Liver (tissue), 3 donors: ENCODE measurements at regions not wholly inside any gene's neighbourhood (a gene's known extent, or its start where the extent isn't known, plus 50 kb on each side); places are given as distances from the start of the nearest gene placed in this dataset.

Experiments used
- FOXA2 ChIP-seq: IDR thresholded peaks from 2 replicates; pipeline ENCODE4 v1.6.1; 2016; ENCODE audit warnings: antibody characterized with exemption
- RAD21 ChIP-seq, 2 donors: IDR thresholded peaks; 2 replicates each; pipeline ENCODE4 v1.6.1; 2016; ENCODE audit warnings: antibody characterized with exemption in 2 of 2, mild to moderate bottlenecking in 2 of 2
- SP1 ChIP-seq: IDR thresholded peaks from 2 replicates; pipeline ENCODE4 v1.6.1; 2018; ENCODE audit warnings: antibody characterized with exemption, mild to moderate bottlenecking
- YY1 ChIP-seq: IDR thresholded peaks from 2 replicates; pipeline ENCODE4 v1.6.1; 2016; ENCODE audit warnings: antibody characterized with exemption, mild to moderate bottlenecking
- TF ChIP-seq, protein P1 (sequence below): fragments of 150-350 bp; IDR thresholded peaks from 2 replicates; pipeline ENCODE4 v1.5.1; 2017; ENCODE audit warnings: improper control_type of control experiment, low read depth, low read length; ENCODE audit not compliant: missing input control
- TF ChIP-seq, protein P2 (sequence below): IDR thresholded peaks from 2 replicates; pipeline ENCODE4 v1.6.1; 2016; ENCODE audit warnings: antibody characterized with exemption
- donor health status: healthy.
- donor health status: healthy.

DNA sequence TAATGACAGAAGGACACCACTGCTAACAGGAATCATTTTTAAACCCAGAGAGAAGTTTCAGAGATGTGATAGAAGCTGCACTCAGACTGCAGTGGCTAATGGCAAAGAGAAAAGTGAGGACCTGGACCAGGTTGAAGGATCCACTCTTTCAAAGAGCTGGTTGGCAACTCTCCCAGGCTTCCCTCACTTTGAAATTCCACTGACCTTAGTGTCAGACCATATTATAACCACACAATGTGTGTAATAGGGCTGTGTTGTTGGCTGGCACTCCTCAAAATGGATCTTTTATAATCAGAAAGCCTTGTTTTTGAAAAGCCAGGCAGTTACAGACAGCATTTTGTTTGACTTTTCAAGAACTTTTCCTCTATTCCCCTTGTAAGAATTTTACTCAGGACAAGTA lies 280.7 kb downstream of the PRELID2 start:
- TF ChIP-seq, protein P1, sequence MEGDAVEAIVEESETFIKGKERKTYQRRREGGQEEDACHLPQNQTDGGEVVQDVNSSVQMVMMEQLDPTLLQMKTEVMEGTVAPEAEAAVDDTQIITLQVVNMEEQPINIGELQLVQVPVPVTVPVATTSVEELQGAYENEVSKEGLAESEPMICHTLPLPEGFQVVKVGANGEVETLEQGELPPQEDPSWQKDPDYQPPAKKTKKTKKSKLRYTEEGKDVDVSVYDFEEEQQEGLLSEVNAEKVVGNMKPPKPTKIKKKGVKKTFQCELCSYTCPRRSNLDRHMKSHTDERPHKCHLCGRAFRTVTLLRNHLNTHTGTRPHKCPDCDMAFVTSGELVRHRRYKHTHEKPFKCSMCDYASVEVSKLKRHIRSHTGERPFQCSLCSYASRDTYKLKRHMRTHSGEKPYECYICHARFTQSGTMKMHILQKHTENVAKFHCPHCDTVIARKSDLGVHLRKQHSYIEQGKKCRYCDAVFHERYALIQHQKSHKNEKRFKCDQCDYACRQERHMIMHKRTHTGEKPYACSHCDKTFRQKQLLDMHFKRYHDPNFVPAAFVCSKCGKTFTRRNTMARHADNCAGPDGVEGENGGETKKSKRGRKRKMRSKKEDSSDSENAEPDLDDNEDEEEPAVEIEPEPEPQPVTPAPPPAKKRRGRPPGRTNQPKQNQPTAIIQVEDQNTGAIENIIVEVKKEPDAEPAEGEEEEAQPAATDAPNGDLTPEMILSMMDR: no peak
- TF ChIP-seq FOXA2 (no peak), YY1 (no peak), RAD21 (IDR thresholded peaks at IDR 0.05) (no peak), SP1 (no peak)
- TF ChIP-seq, protein P2, sequence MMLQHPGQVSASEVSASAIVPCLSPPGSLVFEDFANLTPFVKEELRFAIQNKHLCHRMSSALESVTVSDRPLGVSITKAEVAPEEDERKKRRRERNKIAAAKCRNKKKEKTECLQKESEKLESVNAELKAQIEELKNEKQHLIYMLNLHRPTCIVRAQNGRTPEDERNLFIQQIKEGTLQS: no peak
